ENCODE measurements at regions not wholly inside any gene's neighbourhood (a gene's known extent, or its start where the extent isn't known, plus 50 kb on each side); places are given as distances from the start of the nearest gene placed in this dataset.

DNA sequence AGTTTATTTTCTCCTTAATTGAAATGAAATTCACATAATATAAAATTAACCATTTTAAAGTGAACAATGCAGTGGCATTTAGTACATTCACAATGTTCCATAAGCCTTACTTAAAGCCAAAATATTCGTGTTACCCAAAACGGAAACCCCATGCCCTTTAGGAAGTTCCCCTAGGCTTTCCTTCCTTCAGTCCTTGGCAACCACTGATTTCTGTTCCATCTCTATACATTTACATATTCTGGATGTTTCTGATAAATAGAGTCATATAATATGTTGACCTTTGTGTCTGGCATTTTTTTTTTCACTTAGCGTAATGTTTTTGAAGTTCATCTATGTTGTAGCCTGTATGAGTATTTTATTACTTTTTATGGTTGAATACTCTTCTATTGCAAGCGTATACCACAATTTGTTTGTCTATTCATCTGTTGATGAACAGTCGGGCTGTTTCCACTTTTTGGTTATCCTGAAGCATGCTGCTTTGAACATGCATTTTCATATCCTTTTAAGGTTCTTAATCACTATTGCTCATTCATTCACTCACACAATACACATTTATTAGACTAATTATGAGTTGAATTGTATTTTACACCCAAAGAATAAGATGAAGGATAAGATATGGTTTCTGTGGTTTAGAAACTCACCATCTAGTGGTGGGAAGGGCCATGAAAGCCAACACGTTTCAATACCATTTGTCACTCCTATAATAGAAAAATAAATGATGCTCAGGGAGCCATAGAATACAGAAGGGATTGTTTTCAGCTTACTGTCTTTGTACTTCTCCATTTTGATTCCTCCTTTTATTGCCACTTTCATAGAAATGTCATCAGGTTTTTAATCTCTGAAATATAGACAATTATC lies 408.2 kb upstream of the CBLB start:
- no peak overlapping the region for H3K4me3 ChIP-seq
- 57 to 66% methylated on average over 6 of the region's 6 CpGs for WGBS, 2 donors
- H3K27ac ChIP-seq = no peak overlapping the region
- intact Hi-C loops (cut with DNase I) = no loop called here
- no peaks in the 10 kb centered on the region for H3K4me1 ChIP-seq
- DNase-seq (no peak), ATAC-seq (no peak)
- TF ChIP-seq, protein P1, sequence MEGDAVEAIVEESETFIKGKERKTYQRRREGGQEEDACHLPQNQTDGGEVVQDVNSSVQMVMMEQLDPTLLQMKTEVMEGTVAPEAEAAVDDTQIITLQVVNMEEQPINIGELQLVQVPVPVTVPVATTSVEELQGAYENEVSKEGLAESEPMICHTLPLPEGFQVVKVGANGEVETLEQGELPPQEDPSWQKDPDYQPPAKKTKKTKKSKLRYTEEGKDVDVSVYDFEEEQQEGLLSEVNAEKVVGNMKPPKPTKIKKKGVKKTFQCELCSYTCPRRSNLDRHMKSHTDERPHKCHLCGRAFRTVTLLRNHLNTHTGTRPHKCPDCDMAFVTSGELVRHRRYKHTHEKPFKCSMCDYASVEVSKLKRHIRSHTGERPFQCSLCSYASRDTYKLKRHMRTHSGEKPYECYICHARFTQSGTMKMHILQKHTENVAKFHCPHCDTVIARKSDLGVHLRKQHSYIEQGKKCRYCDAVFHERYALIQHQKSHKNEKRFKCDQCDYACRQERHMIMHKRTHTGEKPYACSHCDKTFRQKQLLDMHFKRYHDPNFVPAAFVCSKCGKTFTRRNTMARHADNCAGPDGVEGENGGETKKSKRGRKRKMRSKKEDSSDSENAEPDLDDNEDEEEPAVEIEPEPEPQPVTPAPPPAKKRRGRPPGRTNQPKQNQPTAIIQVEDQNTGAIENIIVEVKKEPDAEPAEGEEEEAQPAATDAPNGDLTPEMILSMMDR (IDR thresholded peaks at IDR 0.05) = no peak
- TF ChIP-seq POLR2A (IDR thresholded peaks at IDR 0.05) = no peak
- H3K36me3 ChIP-seq (replicated peaks in 1 of 2; ENCODE audit: insufficient read depth in 1 of 2, low read depth in 2 of 2) = no peaks in the 10 kb centered on the region
- no peaks in the 10 kb centered on the region for H3K9me3 ChIP-seq
- no peaks in the 10 kb centered on the region for H3K27me3 ChIP-seq

DNA sequence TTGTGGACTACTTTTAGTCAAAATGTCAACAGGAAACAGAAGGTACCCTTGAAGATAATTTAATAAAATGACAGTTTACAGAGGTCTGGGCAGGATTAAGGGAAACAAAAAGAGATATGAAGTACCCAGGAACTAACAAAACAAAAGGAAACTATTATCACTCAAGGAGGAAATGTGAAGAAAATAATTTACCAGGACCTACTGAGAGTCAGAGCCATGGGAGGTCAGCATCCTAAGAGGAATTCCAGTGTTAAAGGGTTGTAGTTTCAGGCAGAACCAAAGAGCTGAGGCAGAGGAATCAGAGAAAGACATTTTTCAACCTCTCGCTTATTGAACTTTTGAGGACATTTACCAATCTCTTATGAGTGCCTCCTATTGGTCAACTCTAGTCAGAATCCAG lies 408.9 kb upstream of the CBLB start:
- H3K4me1 ChIP-seq = no peaks in the 10 kb centered on the region
- 86 to 91% methylated on average over 1 of the region's 1 CpG for WGBS, 2 donors
- H3K27me3 ChIP-seq = no peaks in the 10 kb centered on the region
- no peak for TF ChIP-seq POLR2A (IDR thresholded peaks at IDR 0.05)
- TF ChIP-seq, protein P1 (IDR thresholded peaks at IDR 0.05) = no peak
- no peaks in the 10 kb centered on the region for H3K9me3 ChIP-seq
- ATAC-seq (no peak), DNase-seq (no peak)
- H3K27ac ChIP-seq = no peak overlapping the region
- intact Hi-C loops (cut with DNase I) = no loop called here
- no peak overlapping the region for H3K4me3 ChIP-seq
- H3K36me3 ChIP-seq (replicated peaks in 1 of 2; ENCODE audit: insufficient read depth in 1 of 2, low read depth in 2 of 2) = no peaks in the 10 kb centered on the region

DNA sequence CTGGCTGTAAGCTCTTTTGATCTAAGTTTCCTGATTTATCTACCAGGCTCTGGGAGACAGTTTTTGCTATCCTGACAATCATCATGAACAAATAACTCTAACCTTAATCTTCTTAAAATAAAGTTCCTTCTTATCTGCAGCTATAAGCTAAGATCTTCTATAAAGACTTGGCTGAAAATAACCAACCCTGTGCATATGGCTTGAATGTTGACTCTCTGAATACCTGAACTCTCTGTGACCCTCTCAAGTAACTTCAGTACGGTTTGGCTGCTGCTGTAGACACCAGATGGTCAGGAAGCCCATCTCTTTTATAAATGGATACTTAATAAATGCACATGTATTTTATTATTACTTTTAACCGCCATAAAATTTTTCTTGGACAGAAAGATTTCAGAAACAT lies 412.4 kb upstream of the CBLB start:
- ATAC-seq = no peak
- WGBS, 2 donors = 2 to 6% methylated on average over 2 of the region's 2 CpGs
- intact Hi-C loops (cut with DNase I) = no loop called here

DNA sequence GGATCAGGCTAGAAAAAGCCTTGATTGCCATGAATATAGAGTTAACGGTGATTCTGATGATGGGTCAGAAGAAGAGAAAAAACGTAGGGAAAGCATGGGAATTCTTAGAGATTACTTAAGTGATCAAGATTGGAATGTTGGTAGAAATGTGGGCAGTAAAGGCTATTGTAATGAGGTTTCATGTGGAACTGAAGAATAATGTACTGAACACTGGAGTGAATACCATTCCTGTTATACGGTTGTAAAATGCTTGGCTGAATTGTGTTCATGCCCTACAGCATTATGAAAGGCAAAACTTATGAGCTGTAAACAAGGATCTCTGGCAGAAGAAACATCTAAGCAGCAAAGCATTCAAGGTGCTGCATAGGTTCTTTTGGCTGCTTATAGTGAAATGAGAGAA lies 414.1 kb upstream of the CBLB start:
- Histone ChIP-seq H3K36me3 (replicated peaks in 1 of 2; ENCODE audit: insufficient read depth in 1 of 2, low read depth in 2 of 2) (no peaks in the 10 kb centered on the region), H3K4me1 (no peaks in the 10 kb centered on the region), H3K27ac (no peak overlapping the region), H3K9me3 (no peaks in the 10 kb centered on the region), H3K27me3 (no peaks in the 10 kb centered on the region), H3K4me3 (no peak overlapping the region)
- no peak for ATAC-seq
- TF ChIP-seq, protein P1 (IDR thresholded peaks at IDR 0.05) = no peak
- TF ChIP-seq POLR2A (IDR thresholded peaks at IDR 0.05) = no peak
- DNase-seq = no peak
- WGBS, 2 donors = 64 to 72% methylated on average over 3 of the region's 3 CpGs
- intact Hi-C loops (cut with DNase I) = no loop called here

More for the DNA sequence above, 412.4 kb upstream of the CBLB start:
- no peak for DNase-seq
- no peaks in the 10 kb centered on the region for H3K27me3 ChIP-seq
- no peaks in the 10 kb centered on the region for H3K36me3 ChIP-seq (replicated peaks in 1 of 2; ENCODE audit: insufficient read depth in 1 of 2, low read depth in 2 of 2)
- H3K27ac ChIP-seq = no peak overlapping the region
- H3K4me3 ChIP-seq = no peak overlapping the region
- no peaks in the 10 kb centered on the region for H3K4me1 ChIP-seq
- TF ChIP-seq, protein P1 (IDR thresholded peaks at IDR 0.05) = no peak
- no peak for TF ChIP-seq POLR2A (IDR thresholded peaks at IDR 0.05)
- H3K9me3 ChIP-seq = no peaks in the 10 kb centered on the region

DNA sequence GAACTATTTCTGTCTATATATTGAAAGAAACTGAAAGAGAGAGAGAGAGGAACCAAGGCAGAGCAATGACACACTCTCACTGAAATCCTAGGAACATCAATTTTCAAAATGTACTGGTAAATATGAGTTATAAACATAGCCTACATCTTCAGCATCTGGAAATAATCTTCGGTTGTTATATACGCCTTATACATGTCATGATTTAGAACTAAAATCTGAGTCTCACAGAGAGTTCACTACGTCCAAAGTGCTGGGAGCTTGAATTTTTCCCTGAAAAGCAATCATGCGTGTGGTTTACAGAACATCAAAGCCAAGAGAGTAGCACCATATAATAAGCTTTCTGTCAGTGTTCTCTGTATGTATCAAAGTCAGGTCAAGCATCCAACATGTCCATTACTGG lies 420.0 kb upstream of the CBLB start:
- Histone ChIP-seq H3K4me3 (no peak overlapping the region), H3K27ac (no peak overlapping the region)
- no peak for ATAC-seq

More for the DNA sequence above, 420.0 kb upstream of the CBLB start:
- TF ChIP-seq, protein P1 (IDR thresholded peaks at IDR 0.05) = no peak
- TF ChIP-seq POLR2A (IDR thresholded peaks at IDR 0.05) = no peak
- intact Hi-C loops (cut with DNase I) = no loop called here
- no peak for DNase-seq
- Histone ChIP-seq H3K4me1 (no peaks in the 10 kb centered on the region), H3K36me3 (replicated peaks in 1 of 2; ENCODE audit: insufficient read depth in 1 of 2, low read depth in 2 of 2) (no peaks in the 10 kb centered on the region), H3K9me3 (no peaks in the 10 kb centered on the region), H3K27me3 (no peaks in the 10 kb centered on the region)
- WGBS, 2 donors = 75 to 79% methylated on average over 4 of the region's 4 CpGs

All from body of pancreas (tissue), 4 donors.